ENCODE measurements at regions not wholly inside any gene's neighbourhood (a gene's known extent, or its start where the extent isn't known, plus 50 kb on each side); places are given as distances from the start of the nearest gene placed in this dataset.

DNA sequence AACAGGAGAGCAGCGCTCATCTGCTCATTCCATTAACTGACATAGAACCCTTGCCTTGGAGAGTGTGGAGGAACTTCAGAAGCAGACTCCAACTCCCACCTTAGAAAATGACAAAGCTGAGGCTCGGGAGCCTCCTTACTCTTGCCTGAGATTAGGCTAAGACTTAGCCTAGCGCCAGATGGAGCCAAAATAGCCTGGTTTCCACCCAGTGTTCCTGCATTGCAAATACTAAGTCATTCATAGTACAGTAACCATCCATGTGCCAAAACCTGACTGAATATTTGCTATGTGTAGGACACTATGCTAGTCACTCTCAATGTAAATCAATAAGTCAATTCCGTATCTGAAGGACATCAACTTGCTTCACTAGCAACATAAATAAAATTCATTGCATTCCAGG is 387.4 kb upstream of the CPEB2 start:
- Histone ChIP-seq H3K4me3 (no peak overlapping the region), H4K20me1 (ENCODE audit: insufficient read depth) (no peaks in the 10 kb centered on the region), H3K36me3 (ENCODE audit: low read depth) (no peaks in the 10 kb centered on the region), H2AFZ (no peak overlapping the region), H3K27me3 (ENCODE audit: insufficient read depth, low read depth) (no peaks in the 10 kb centered on the region), H3K4me1 (replicated peaks; ENCODE audit: insufficient read depth) (no peaks in the 10 kb centered on the region), H3K9me2 (ENCODE audit: insufficient read depth) (no peaks in the 10 kb centered on the region), H3K4me2 (no peak overlapping the region), H3F3A (ENCODE audit: insufficient read depth, low read depth) (no peaks in the 10 kb centered on the region), H3K79me2 (ENCODE audit: low read depth) (no peaks in the 10 kb centered on the region), H3K27ac (no peak overlapping the region), H3K9me3 (ENCODE audit: insufficient read depth, low read depth) (no peaks in the 10 kb centered on the region; the same call in 1 of the 2 replicates)
- CTCF ChIA-PET: no interaction called here
- intact Hi-C loops (cut with micrococcal nuclease; ENCODE audit: unreplicated experiment): no loop called here
- no peak for TF ChIP-seq EZH2 (IDR thresholded peaks at IDR 0.05; ENCODE audit: low read depth)
- no peak for TF ChIP-seq CTCF (conservative IDR thresholded peaks at IDR 0.05)
- POLR2A ChIA-PET (ENCODE audit: unreplicated experiment): no interaction called here
- no TSS peak for BruUV-seq (replicated peaks)
- no peak for DNase-seq

- Histone ChIP-seq H3K4me3 (no peak overlapping the region), H3K4me1 (replicated peaks; ENCODE audit: insufficient read depth) (no peaks in the 10 kb centered on the region), H3K4me2 (no peak overlapping the region), H3K27me3 (ENCODE audit: insufficient read depth, low read depth) (no peaks in the 10 kb centered on the region), H3F3A (ENCODE audit: insufficient read depth, low read depth) (no peaks in the 10 kb centered on the region), H3K9me2 (ENCODE audit: insufficient read depth) (no peaks in the 10 kb centered on the region), H2AFZ (no peak overlapping the region), H4K20me1 (ENCODE audit: insufficient read depth) (no peaks in the 10 kb centered on the region), H3K79me2 (ENCODE audit: low read depth) (no peaks in the 10 kb centered on the region), H3K27ac (no peak overlapping the region), H3K9me3 (ENCODE audit: insufficient read depth, low read depth) (no peaks in the 10 kb centered on the region; the same call in 1 of the 2 replicates), H3K36me3 (ENCODE audit: low read depth) (no peaks in the 10 kb centered on the region)
- no peak for DNase-seq
- CTCF ChIA-PET: no interaction called here
- no TSS peak for BruUV-seq (replicated peaks)
- POLR2A ChIA-PET (ENCODE audit: unreplicated experiment): no interaction called here
- intact Hi-C loops (cut with micrococcal nuclease; ENCODE audit: unreplicated experiment): no loop called here
- no peak for TF ChIP-seq CTCF (conservative IDR thresholded peaks at IDR 0.05)
- no peak for TF ChIP-seq EZH2 (IDR thresholded peaks at IDR 0.05; ENCODE audit: low read depth)
These were observed 386.6 kb upstream of the CPEB2 start for GRCh38 chr4:14615671-14616070.

GRCh38 chr4:14620567-14621141 is 381.6 kb upstream of the CPEB2 start:
- DNase-seq: no peak
- BruUV-seq (replicated peaks): no TSS peak
- intact Hi-C loops (cut with micrococcal nuclease; ENCODE audit: unreplicated experiment): no loop called here
- Histone ChIP-seq H3K79me2 (ENCODE audit: low read depth) (no peaks in the 10 kb centered on the region), H3F3A (ENCODE audit: insufficient read depth, low read depth) (no peaks in the 10 kb centered on the region), H3K4me1 (replicated peaks; ENCODE audit: insufficient read depth) (no peaks in the 10 kb centered on the region), H3K36me3 (ENCODE audit: low read depth) (no peaks in the 10 kb centered on the region), H3K4me2 (no peak overlapping the region), H3K9me2 (ENCODE audit: insufficient read depth) (no peaks in the 10 kb centered on the region; the same call in 1 of the 2 replicates), H3K27ac (no peak overlapping the region), H3K4me3 (no peak overlapping the region), H2AFZ (no peak overlapping the region), H4K20me1 (ENCODE audit: insufficient read depth) (no peaks in the 10 kb centered on the region), H3K9me3 (ENCODE audit: insufficient read depth, low read depth) (no peaks in the 10 kb centered on the region), H3K27me3 (ENCODE audit: insufficient read depth, low read depth) (no peaks in the 10 kb centered on the region)
- TF ChIP-seq EZH2 (IDR thresholded peaks at IDR 0.05; ENCODE audit: low read depth) (no peak), CTCF (conservative IDR thresholded peaks at IDR 0.05) (no peak)
- CTCF ChIA-PET: no interaction called here
- POLR2A ChIA-PET (ENCODE audit: unreplicated experiment): no interaction called here
